ENCODE measurements at regions not wholly inside any gene's neighbourhood (a gene's known extent, or its start where the extent isn't known, plus 50 kb on each side); places are given as distances from the start of the nearest gene placed in this dataset.

- H3K36me3 ChIP-seq (ENCODE audit: control insufficient read depth in 1 of 2, insufficient read depth in 2 of 2, low read length in 2 of 2): no peaks in the 10 kb centered on the region
- no peak overlapping the region for H3K4me2 ChIP-seq (ENCODE audit: low read length)
- no peaks in the 10 kb centered on the region for H3K9me2 ChIP-seq (ENCODE audit: insufficient read depth)
- intact Hi-C loops (cut with micrococcal nuclease): no loop called here
- no peaks in the 10 kb centered on the region for H4K20me1 ChIP-seq (ENCODE audit: insufficient read depth)
- H3K9ac ChIP-seq (ENCODE audit: low read length): no peak overlapping the region
- BruUV-seq (replicated peaks): no TSS peak
- no peak for TF ChIP-seq JUND (IDR thresholded peaks at IDR 0.05)
- TF ChIP-seq, protein P1, sequence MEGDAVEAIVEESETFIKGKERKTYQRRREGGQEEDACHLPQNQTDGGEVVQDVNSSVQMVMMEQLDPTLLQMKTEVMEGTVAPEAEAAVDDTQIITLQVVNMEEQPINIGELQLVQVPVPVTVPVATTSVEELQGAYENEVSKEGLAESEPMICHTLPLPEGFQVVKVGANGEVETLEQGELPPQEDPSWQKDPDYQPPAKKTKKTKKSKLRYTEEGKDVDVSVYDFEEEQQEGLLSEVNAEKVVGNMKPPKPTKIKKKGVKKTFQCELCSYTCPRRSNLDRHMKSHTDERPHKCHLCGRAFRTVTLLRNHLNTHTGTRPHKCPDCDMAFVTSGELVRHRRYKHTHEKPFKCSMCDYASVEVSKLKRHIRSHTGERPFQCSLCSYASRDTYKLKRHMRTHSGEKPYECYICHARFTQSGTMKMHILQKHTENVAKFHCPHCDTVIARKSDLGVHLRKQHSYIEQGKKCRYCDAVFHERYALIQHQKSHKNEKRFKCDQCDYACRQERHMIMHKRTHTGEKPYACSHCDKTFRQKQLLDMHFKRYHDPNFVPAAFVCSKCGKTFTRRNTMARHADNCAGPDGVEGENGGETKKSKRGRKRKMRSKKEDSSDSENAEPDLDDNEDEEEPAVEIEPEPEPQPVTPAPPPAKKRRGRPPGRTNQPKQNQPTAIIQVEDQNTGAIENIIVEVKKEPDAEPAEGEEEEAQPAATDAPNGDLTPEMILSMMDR (IDR thresholded peaks at IDR 0.05 in 2 of 3, conservative IDR thresholded peaks at IDR 0.05 in 1 of 3; ENCODE audit: borderline replicate concordance in 1 of 3, insufficient read depth in 1 of 3, low read depth in 2 of 3, low read length in 2 of 3): no peak
- no peak for TF ChIP-seq SRF (IDR thresholded peaks at IDR 0.05; ENCODE audit: low read depth)
- no peak for TF ChIP-seq REST (IDR thresholded peaks at IDR 0.05; ENCODE audit: low read depth)
- TF ChIP-seq RAD21 (IDR thresholded peaks at IDR 0.05; ENCODE audit: low read depth): no peak
- DNase-seq (ENCODE audit: low read depth, low spot score) (no peak), ATAC-seq (no peak)
- no peaks in the 10 kb centered on the region for H3K79me2 ChIP-seq (ENCODE audit: insufficient read depth, low read length)
- no peaks in the 10 kb centered on the region for H3K9me3 ChIP-seq (ENCODE audit: control insufficient read depth in 1 of 2, insufficient read depth in 1 of 2, low read depth in 1 of 2, low read length in 2 of 2)
- ChIA-PET POLR2A (no interaction called here), RAD21 (ENCODE audit: low non-redundant PET in 1 of 2, low total read pairs in 2 of 2, uncharacterized antibody in 2 of 2, unreplicated experiment in 2 of 2) (no interaction called here), CTCF (no interaction called here)
- H3K27ac ChIP-seq (ENCODE audit: low read depth, low read length): no peak overlapping the region
- H3K4me3 ChIP-seq (replicated peaks in 1 of 2; ENCODE audit: low read depth in 1 of 2, low read length in 2 of 2): no peak overlapping the region
- no peak overlapping the region for H2AFZ ChIP-seq (ENCODE audit: low read depth, low read length, poor library complexity, severe bottlenecking)
- no peaks in the 10 kb centered on the region for H3K27me3 ChIP-seq (ENCODE audit: insufficient read depth, low read length)
- H3K4me1 ChIP-seq (ENCODE audit: control insufficient read depth in 1 of 2, insufficient read depth in 2 of 2, low read length in 2 of 2): no peaks in the 10 kb centered on the region
Observed at GRCh38 chr2:204495381-204495780, 49.9 kb upstream of the PARD3B start.
